ENCODE measurements at regions not wholly inside any gene's neighbourhood (a gene's known extent, or its start where the extent isn't known, plus 50 kb on each side); places are given as distances from the start of the nearest gene placed in this dataset.

DNA sequence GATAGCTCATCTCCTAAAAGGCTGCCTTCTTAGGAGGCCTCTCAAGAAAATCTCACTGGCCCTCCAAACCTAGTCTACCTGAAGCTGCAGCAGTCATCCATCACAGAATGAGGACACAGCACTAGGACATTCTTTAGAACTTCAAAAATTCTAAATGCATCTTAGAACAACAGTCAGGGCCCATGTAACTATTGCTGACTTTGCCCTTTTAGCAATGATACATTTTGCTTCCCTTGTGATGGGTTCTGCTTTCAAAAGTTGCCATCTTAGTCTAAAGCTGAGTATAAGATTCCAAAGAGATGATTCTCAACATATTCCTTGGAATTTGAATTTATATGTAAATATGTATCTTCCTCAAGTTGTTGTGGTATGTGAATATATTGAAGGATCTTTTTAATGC, 793.0 kb downstream of the RAB28 start:
- no peak for TF ChIP-seq YY1 (IDR thresholded peaks at IDR 0.05; ENCODE audit: insufficient read depth, insufficient read length)
- TF ChIP-seq SUZ12 (IDR thresholded peaks at IDR 0.05; ENCODE audit: extremely low read depth, insufficient read depth, insufficient read length) = no peak
- TF ChIP-seq ZNF274 (IDR thresholded peaks at IDR 0.05; ENCODE audit: low read depth, low read length) = no peak

Data from NT2/D1 (cell line).